ENCODE measurements at regions not wholly inside any gene's neighbourhood (a gene's known extent, or its start where the extent isn't known, plus 50 kb on each side); places are given as distances from the start of the nearest gene placed in this dataset.
"Not testable (repeated sequence)": the region's sequence is repeated elsewhere in the genome, so short reads cannot be mapped to it uniquely, and the experiment has no call there.

DNA sequence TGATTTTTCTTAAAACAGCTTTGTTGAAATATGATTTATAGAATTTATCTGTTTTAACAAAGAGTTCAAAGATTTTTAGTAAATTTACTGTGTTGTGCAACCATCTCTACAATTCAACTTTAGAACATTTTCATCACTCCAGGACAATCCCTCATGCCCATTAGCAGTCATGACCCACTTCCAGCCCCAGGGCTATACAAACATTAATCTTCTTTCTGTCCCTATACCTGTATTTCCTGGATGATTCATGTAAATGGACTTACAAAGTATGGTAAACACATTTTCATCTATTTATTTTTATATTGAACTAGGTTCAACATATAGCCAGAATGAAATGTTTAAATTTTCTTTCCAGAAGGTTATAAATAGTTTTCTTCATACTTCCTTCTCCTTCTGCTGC is 127.8 kb upstream of the CCDC180 start:
- Histone ChIP-seq H3K27me3 (ENCODE audit: control insufficient read depth, insufficient read depth, low read length) (no peaks in the 10 kb centered on the region), H3K4me1 (ENCODE audit: control insufficient read depth, insufficient read depth, low read length) (peaks cover 14% of the 10 kb centered on the region), H3K4me3 (ENCODE audit: low read length) (no peak overlapping the region), H3K9me3 (ENCODE audit: control insufficient read depth, low read depth, low read length) (no peaks in the 10 kb centered on the region), H3K27ac (ENCODE audit: low read length) (no peak overlapping the region), H3K36me3 (ENCODE audit: control insufficient read depth, insufficient read depth, low read length) (no peaks in the 10 kb centered on the region)
- no peak for DNase-seq

DNA sequence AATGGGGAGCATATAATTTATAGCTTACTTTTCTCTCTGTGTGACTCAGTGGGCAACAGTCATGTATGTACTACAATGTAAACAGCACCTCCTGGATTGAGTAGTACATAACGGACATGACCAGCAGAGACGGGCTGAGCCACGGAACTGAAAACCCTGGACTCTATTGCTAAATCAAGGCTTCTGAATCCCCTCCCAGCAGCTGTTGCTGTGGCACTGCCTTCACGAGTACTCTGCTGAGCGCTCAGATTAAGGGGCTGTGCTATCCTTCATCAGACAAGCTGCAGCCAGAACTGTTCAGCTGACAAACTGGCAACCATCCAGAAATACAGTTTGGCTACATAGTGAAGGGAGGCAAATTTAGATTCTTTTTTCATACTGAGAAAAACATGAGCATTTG is 131.3 kb upstream of the CCDC180 start:
- H3K36me3 ChIP-seq (ENCODE audit: control insufficient read depth, insufficient read depth, low read length): no peaks in the 10 kb centered on the region
- no peak overlapping the region for H3K4me3 ChIP-seq (ENCODE audit: low read length)
- H3K9me3 ChIP-seq (ENCODE audit: control insufficient read depth, low read depth, low read length): no peaks in the 10 kb centered on the region
- H3K27me3 ChIP-seq (ENCODE audit: control insufficient read depth, insufficient read depth, low read length): no peaks in the 10 kb centered on the region
- H3K27ac ChIP-seq (ENCODE audit: low read length): no peak overlapping the region
- WGBS (ENCODE audit: insufficient coverage, low lambda C conversion rate): no CpG with 5 or more reads among the region's 5 CpGs
- no peaks in the 10 kb centered on the region for H3K4me1 ChIP-seq (ENCODE audit: control insufficient read depth, insufficient read depth, low read length)
- peak in 1 of 2 donors; percentile 23 for DNase-seq

DNA sequence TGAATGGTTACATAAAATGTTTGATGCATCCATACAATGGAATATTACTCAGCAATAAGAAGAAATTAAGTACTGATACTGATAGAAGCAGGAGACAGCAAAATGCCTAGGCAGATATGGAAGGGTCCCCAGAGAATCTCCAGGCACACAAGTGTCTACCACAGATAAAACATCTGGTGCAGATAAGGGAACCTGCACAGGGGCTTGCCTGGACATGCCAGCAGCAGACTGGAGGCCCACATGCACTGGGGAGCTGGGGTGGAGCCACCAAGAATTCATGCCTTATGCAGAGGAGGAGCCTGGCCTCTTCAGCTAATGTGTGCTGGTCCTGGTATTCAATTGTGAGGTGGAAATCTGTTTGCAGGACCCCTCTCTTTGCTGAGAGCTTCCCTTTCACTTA is 129.2 kb upstream of the CTSV start:
- H3K9me3 ChIP-seq (ENCODE audit: control insufficient read depth, low read depth, low read length); H3K27me3 ChIP-seq (ENCODE audit: control insufficient read depth, insufficient read depth, low read length); H3K4me3 ChIP-seq (ENCODE audit: low read length); H3K4me1 ChIP-seq (ENCODE audit: control insufficient read depth, insufficient read depth, low read length); H3K27ac ChIP-seq (ENCODE audit: low read length); H3K36me3 ChIP-seq (ENCODE audit: control insufficient read depth, insufficient read depth, low read length); DNase-seq: not testable (repeated sequence)

DNA sequence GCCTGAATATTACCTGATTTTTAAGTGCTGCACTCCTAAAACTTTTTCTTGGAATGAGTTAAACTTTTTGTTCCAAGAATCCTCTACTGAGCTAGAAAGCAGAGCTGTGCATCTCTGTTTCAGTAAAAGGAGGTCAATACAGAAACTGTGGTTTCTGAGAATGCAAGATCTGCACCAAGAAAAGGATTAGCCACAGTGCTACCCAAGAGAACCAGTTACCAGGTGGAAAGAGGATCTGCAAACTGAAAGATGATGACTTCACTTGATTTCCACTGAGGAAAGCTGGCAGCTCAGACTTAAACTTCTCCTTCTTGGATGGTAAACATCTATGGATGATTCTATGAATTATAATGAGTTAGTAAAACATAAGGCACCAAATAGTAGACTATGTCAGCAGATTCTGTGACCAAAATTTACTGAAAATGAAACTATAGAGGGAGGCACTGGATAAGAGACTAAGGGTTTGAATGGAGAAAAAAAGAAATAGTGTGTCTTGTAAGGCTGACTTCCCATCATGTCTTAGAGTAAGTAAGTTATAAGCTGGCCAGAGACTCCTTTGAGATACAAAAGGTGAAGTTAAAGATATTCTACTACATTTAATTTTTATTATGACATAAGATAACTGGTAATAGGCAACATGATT is 127.7 kb upstream of the CTSV start:
- H3K4me1 ChIP-seq (ENCODE audit: control insufficient read depth, insufficient read depth, low read length); H3K36me3 ChIP-seq (ENCODE audit: control insufficient read depth, insufficient read depth, low read length); DNase-seq; H3K27me3 ChIP-seq (ENCODE audit: control insufficient read depth, insufficient read depth, low read length); H3K9me3 ChIP-seq (ENCODE audit: control insufficient read depth, low read depth, low read length); H3K27ac ChIP-seq (ENCODE audit: low read length); H3K4me3 ChIP-seq (ENCODE audit: low read length): not testable (repeated sequence)

DNA sequence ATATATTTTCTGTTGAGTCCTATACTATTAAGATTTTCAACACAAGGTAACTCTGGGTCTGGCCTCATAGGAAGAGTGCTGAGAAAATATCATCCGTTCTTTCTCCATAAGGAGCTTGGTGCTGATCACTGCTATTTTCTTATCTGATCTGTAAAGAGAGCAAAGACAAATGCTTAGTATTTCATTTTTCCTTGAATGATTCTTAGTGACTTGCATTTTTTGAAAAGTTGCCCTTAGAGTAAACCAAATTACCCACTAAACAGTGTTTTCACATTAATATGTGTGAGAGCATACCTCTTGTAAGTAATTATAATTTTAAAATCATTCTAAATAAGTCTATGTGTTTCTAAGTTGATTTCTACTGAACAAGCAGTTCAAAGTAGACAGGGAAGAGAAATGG is 121.3 kb upstream of the CTSV start:
- Histone ChIP-seq H3K9me3 (ENCODE audit: control insufficient read depth, low read depth, low read length) (no peaks in the 10 kb centered on the region), H3K36me3 (ENCODE audit: control insufficient read depth, insufficient read depth, low read length) (no peaks in the 10 kb centered on the region), H3K27me3 (ENCODE audit: control insufficient read depth, insufficient read depth, low read length) (no peaks in the 10 kb centered on the region), H3K4me3 (ENCODE audit: low read length) (no peak overlapping the region), H3K4me1 (ENCODE audit: control insufficient read depth, insufficient read depth, low read length) (no peaks in the 10 kb centered on the region), H3K27ac (ENCODE audit: low read length) (peak overlapping the region; percentile 49)
- DNase-seq: no peak
- WGBS (ENCODE audit: insufficient coverage, low lambda C conversion rate): no CpG with 5 or more reads among the region's 1 CpG

DNA sequence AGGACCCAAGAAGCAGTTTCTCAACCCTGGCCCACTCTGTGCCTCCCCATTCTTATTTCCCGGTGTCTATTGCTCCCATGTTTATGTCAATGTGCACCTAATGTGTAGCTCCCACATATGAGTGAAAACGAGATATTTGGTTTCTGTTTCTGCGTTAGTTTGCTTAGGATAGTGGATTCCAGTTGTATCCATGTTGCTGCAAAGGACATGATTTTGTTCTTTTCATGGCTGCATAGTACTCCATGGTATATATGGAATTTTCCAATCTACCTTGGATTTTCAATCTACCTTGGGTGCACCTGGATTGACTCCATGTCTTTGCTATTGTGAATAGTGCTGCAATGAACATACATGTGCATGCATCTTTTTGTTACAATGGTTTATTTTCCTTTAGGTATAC is 119.8 kb upstream of the CTSV start:
- not testable (repeated sequence) for H3K4me1 ChIP-seq (ENCODE audit: control insufficient read depth, insufficient read depth, low read length); H3K27ac ChIP-seq (ENCODE audit: low read length); H3K4me3 ChIP-seq (ENCODE audit: low read length); DNase-seq; H3K9me3 ChIP-seq (ENCODE audit: control insufficient read depth, low read depth, low read length); H3K27me3 ChIP-seq (ENCODE audit: control insufficient read depth, insufficient read depth, low read length); H3K36me3 ChIP-seq (ENCODE audit: control insufficient read depth, insufficient read depth, low read length)
- WGBS (ENCODE audit: insufficient coverage, low lambda C conversion rate): no CpG with 5 or more reads among the region's 3 CpGs

DNA sequence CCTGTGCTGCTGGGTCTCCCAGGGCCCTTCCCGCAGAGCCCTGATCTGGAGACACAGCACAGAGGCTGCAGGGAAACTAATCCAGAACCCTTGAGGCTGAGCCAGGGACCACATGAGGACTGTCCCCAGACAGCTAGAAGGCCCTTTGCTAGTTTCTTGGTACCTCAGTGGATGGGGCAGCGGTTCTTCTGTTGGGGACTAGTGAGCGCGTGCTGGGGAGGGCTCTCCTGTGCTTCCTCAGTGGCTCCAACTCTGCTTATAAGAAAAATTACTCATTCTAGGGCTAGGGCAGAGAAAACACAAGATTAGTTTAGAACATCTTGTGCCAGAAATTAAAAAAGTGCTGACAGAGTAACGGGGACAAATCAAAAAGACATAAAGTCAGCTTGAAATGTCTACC is 116.5 kb upstream of the CTSV start:
- H3K36me3 ChIP-seq (ENCODE audit: control insufficient read depth, insufficient read depth, low read length); H3K9me3 ChIP-seq (ENCODE audit: control insufficient read depth, low read depth, low read length): not testable (repeated sequence)
- WGBS (ENCODE audit: insufficient coverage, low lambda C conversion rate): no CpG with 5 or more reads among the region's 5 CpGs

DNA sequence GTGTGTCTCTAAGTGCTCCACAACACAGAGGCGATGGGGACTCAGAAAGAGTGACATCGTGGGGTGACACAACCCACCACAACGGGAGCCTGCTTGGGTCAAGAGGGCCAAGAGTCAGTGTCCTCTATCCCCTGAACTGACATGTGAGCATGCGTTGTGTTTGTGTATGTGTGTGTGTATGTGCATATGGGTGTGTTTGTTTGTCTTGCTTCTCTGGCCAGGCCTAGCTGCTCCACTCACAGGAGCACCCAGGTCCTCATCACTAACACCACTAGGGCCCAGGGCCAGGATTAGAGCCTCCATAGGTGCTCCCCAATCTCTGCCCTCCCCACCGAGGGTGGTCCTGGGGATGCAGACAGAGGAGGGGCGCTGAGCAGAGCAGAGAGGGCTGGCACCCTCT is 115.0 kb upstream of the CTSV start:
- Histone ChIP-seq H3K4me3 (ENCODE audit: low read length) (no peak overlapping the region), H3K4me1 (ENCODE audit: control insufficient read depth, insufficient read depth, low read length) (peaks cover 22% of the 10 kb centered on the region), H3K27ac (ENCODE audit: low read length) (no peak overlapping the region), H3K27me3 (ENCODE audit: control insufficient read depth, insufficient read depth, low read length) (no peaks in the 10 kb centered on the region), H3K9me3 (ENCODE audit: control insufficient read depth, low read depth, low read length) (no peaks in the 10 kb centered on the region), H3K36me3 (ENCODE audit: control insufficient read depth, insufficient read depth, low read length) (no peaks in the 10 kb centered on the region)
- no peak for DNase-seq
- no CpG with 5 or more reads among the region's 6 CpGs for WGBS (ENCODE audit: insufficient coverage, low lambda C conversion rate)

More for the DNA sequence above, 116.5 kb upstream of the CTSV start:
- H3K4me3 ChIP-seq (ENCODE audit: low read length); DNase-seq; H3K27me3 ChIP-seq (ENCODE audit: control insufficient read depth, insufficient read depth, low read length); H3K4me1 ChIP-seq (ENCODE audit: control insufficient read depth, insufficient read depth, low read length); H3K27ac ChIP-seq (ENCODE audit: low read length): not testable (repeated sequence)

DNA sequence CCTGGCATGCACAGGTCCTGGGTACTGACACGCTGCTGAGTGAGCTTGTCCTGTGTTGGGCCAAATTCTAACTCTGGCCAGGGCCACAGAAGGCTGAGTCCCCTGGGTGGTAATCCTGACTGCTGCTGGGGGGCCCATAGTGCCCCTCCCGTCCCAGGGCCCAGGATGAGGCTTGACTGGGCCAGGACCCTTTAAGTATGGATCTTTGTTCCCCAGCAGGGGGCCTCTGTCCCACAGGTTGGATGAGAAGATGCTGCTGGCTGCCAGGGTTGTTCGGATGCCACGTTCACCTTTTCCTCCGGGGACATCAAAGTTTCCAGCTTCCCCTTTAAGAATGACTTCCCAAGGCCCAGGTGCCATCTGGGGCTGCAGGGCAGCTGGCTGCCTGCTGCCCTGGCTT is 114.2 kb upstream of the CTSV start:
- no CpG with 5 or more reads among the region's 5 CpGs for WGBS (ENCODE audit: insufficient coverage, low lambda C conversion rate)
- H3K9me3 ChIP-seq (ENCODE audit: control insufficient read depth, low read depth, low read length); H3K36me3 ChIP-seq (ENCODE audit: control insufficient read depth, insufficient read depth, low read length); H3K27me3 ChIP-seq (ENCODE audit: control insufficient read depth, insufficient read depth, low read length); H3K27ac ChIP-seq (ENCODE audit: low read length); H3K4me3 ChIP-seq (ENCODE audit: low read length); DNase-seq: not testable (repeated sequence)
- H3K4me1 ChIP-seq (ENCODE audit: control insufficient read depth, insufficient read depth, low read length): peaks cover 29% of the 10 kb centered on the region

DNA sequence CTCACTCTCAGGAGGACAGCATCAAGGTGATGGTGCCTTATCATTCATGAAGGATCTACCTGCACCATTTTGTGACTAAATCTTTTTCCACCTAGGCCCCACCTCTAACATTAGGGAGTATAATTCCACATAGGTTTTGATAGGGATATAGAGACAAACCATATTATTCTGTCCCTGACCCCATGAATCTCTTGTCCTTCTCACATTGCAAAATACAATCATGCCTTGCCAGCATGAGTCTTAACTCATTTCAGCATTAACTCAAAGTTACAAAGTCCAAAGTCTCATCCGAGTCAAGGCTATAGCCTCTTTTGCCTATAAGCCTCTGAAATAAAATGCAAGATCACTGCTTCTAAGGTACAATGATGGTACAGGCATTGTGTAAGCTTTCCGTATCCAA is 111.5 kb upstream of the CTSV start:
- peak; percentile 40 to 76 for DNase-seq
- WGBS (ENCODE audit: insufficient coverage, low lambda C conversion rate): no CpG with 5 or more reads among the region's 2 CpGs
- peak overlapping the region; percentile 80 for H3K27ac ChIP-seq (ENCODE audit: low read length)
- not testable (repeated sequence) for H3K9me3 ChIP-seq (ENCODE audit: control insufficient read depth, low read depth, low read length); H3K4me3 ChIP-seq (ENCODE audit: low read length); H3K27me3 ChIP-seq (ENCODE audit: control insufficient read depth, insufficient read depth, low read length); H3K36me3 ChIP-seq (ENCODE audit: control insufficient read depth, insufficient read depth, low read length)
- peaks cover 37% of the 10 kb centered on the region for H3K4me1 ChIP-seq (ENCODE audit: control insufficient read depth, insufficient read depth, low read length)

DNA sequence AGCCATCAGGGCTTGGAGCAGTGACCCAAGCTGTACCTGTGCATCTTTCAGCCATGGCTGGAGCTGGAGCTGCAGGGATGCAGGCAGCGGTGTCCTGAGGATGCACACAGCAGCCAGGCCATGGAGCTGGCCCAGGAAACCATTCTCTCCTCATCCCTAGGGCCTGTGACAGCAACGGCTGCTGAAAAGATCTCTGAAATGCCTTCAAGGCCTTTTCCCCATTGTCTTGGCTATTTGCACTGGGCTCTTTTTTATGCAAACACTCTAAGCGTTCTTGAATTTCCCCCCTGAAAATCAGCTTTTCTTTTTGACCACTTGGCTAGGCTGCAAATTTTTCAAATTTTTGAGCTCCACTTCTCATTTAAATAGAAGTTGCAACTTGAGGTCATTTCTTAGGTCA is 109.5 kb upstream of the CTSV start:
- not testable (repeated sequence) for H3K36me3 ChIP-seq (ENCODE audit: control insufficient read depth, insufficient read depth, low read length); H3K4me3 ChIP-seq (ENCODE audit: low read length); H3K27me3 ChIP-seq (ENCODE audit: control insufficient read depth, insufficient read depth, low read length); DNase-seq; H3K9me3 ChIP-seq (ENCODE audit: control insufficient read depth, low read depth, low read length)
- WGBS (ENCODE audit: insufficient coverage, low lambda C conversion rate): 100% methylated on average over 1 of the region's 3 CpGs
- Histone ChIP-seq H3K27ac (ENCODE audit: low read length) (peak overlapping the region; percentile 80), H3K4me1 (ENCODE audit: control insufficient read depth, insufficient read depth, low read length) (peaks cover 45% of the 10 kb centered on the region)

Measured in large intestine (tissue), 3 donors.